VCaP (cell line): ENCODE measurements at regions not wholly inside any gene's neighbourhood (a gene's known extent, or its start where the extent isn't known, plus 50 kb on each side); places are given as distances from the start of the nearest gene placed in this dataset.

Experiments used
- H3K27ac ChIP-seq: fragments of 450-650 bp; 2 replicates; pipeline ENCODE4 v1.5.1; 2017
- CTCF ChIP-seq: fragments of 450-650 bp; conservative IDR thresholded peaks from 2 replicates; pipeline ENCODE4 v1.5.1; 2017; ENCODE audit warnings: mild to moderate bottlenecking, moderate library complexity

DNA sequence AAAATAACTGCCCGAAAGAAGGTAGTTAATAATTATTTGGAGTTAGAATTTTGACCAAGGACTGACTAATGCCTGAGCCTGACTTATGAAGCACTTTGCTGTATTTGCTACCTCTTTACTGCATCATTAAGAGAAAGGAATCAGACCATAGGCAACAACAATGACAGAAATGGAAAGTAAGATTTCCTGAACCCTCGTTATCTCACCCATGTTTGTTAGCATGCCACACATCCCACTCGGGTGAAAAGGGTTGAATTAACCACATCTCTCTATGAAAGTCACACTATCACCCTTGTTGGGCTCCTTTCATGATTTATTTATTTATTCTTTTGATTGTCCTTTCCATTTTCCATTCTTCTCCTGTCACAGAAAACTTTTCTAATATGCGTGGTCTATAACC is 59.6 kb downstream of the OLIG3 start:
- no peak overlapping the region for H3K27ac ChIP-seq
- no peak for TF ChIP-seq CTCF

- no peak for TF ChIP-seq CTCF
- H3K27ac ChIP-seq, result no peak overlapping the region
Measured at GRCh38 chr6:137432054-137432611, 62.1 kb downstream of the OLIG3 start.

GRCh38 chr6:137430954-137431353 is 63.2 kb downstream of the OLIG3 start:
- no peak overlapping the region for H3K27ac ChIP-seq
- TF ChIP-seq CTCF, result no peak

DNA sequence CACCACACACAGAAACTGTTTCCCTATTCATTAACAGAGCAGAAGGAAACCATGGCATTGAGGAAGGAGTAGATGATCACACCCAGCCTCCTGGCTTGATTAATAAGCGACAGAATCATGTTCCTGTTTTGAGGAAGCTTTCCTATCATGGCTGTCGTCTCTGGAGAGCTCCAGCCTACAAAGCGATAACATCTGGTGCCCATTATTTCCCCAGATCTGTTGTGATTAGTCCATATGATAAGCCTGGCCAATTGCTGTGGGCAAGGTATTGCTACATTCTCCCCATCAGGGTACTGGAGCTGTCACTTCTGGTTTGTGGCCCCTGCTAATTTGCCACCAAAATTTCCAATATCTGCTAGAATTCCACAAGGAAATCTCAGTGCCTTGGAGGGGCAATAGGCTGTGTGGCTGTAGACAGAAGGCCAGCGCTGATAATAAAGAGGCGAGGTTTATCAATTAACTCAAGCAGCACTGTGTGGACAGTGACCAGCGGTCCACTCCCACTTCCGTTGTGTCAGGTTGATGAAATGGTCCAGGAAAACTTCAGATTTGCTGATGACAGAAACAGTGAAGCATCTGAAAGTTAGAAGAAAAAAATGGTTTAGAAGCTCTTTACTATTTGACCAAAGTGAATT is 66.4 kb downstream of the OLIG3 start:
- H3K27ac ChIP-seq, result no peak overlapping the region
- TF ChIP-seq CTCF, result no peak

GRCh38 chr6:137426007-137426689 is 68.0 kb downstream of the OLIG3 start:
- no peak for TF ChIP-seq CTCF
- no peak overlapping the region for H3K27ac ChIP-seq

- TF ChIP-seq CTCF, result no peak
- H3K27ac ChIP-seq, result no peak overlapping the region
Measured at GRCh38 chr6:137424251-137424650, 69.9 kb downstream of the OLIG3 start.

GRCh38 chr6:137423451-137424168 is 70.6 kb downstream of the OLIG3 start:
- TF ChIP-seq CTCF, result no peak
- no peak overlapping the region for H3K27ac ChIP-seq
